Sigmoid colon (tissue), 6 donors: ENCODE measurements at regions not wholly inside any gene's neighbourhood (a gene's known extent, or its start where the extent isn't known, plus 50 kb on each side); places are given as distances from the start of the nearest gene placed in this dataset.

Experiments used
- DNase-seq: peaks from one replicate; pipeline ENCODE4 v3.0.0-alpha.2; 2019
- H3K27ac ChIP-seq, 4 donors: fragments of 200-600 bp; sonication (generic); one replicate each; pipeline ENCODE4 v1.5.1; 2016 to 2019; ENCODE audit warnings: mild to moderate bottlenecking in 1 of 4
- H3K27me3 ChIP-seq, 3 donors: fragments of 200-600 bp; sonication (generic); one replicate each; pipeline ENCODE4 v1.5.1; 2019; ENCODE audit warnings: mild to moderate bottlenecking in 1 of 3
- H3K36me3 ChIP-seq, 4 donors: fragments of 200-600 bp; sonication (generic); one replicate each; pipeline ENCODE4 v1.5.1; 2016 to 2019
- H3K4me1 ChIP-seq, 4 donors: fragments of 200-600 bp; sonication (generic); one replicate each; pipeline ENCODE4 v1.5.1; 2017 to 2019
- H3K4me3 ChIP-seq, 4 donors: fragments of 200-600 bp; sonication (generic); one replicate each; pipeline ENCODE4 v1.5.1; 2017 to 2019; ENCODE audit warnings: mild to moderate bottlenecking in 2 of 4, moderate library complexity in 1 of 4
- H3K9me3 ChIP-seq, 4 donors: fragments of 200-600 bp in 3 of 4; sonication (generic) in 3 of 4; one replicate each; pipeline versions ENCODE4 v1.5.1 to v1.6.1; 2013 to 2019
- EP300 ChIP-seq, 4 donors: sonication (generic); formaldehyde crosslinking; IDR thresholded peaks; one replicate each; pipeline ENCODE4 v1.6.1; 2017; ENCODE audit warnings: antibody characterized with exemption in 4 of 4
- POLR2A ChIP-seq, 2 donors: fragments of 450-650 bp; IDR thresholded peaks; one replicate each; pipeline ENCODE4 v1.6.1; 2016; ENCODE audit warnings: antibody characterized with exemption in 2 of 2, mild to moderate bottlenecking in 2 of 2, moderate library complexity in 2 of 2
- POLR2AphosphoS5 ChIP-seq, 4 donors: sonication (generic); formaldehyde crosslinking; IDR thresholded peaks; one replicate each; pipeline ENCODE4 v1.6.1; 2017; ENCODE audit warnings: antibody characterized with exemption in 4 of 4
- WGBS, 2 donors: extraction: QIAGEN DNeasy Blood & Tissue Kit; methylation state at CpG; one replicate each; pipeline ENCODE4 v1.1.7; 2013; 5-methylcytosine and 5-hydroxymethylcytosine counted together
- intact Hi-C: fragments of 100-400 bp; cut with DNase I; formaldehyde crosslinking; loops from one replicate; pipeline ENCODE4 v1.15.1; 2023
- TF ChIP-seq, protein P1 (sequence below), 4 experiments: fragments of 450-650 bp in 3 of 4; fragments of 200-600 bp in 1 of 4; IDR thresholded peaks; one replicate each; pipeline ENCODE4 v1.5.1; 2016 to 2019; ENCODE audit warnings: antibody characterized with exemption in 4 of 4, mild to moderate bottlenecking in 3 of 4, moderate library complexity in 2 of 4
- donor health status: healthy with polysubstance abuse.
- donor health status: healthy.

GRCh38 chr2:18208956-18209355 lies 330.5 kb downstream of the KCNS3 start:
- intact Hi-C loops: no loop called here
- Histone ChIP-seq H3K27me3 (no peaks in the 10 kb centered on the region), H3K4me1 (no peaks in the 10 kb centered on the region), H3K27ac (no peak overlapping the region), H3K36me3 (no peaks in the 10 kb centered on the region), H3K9me3 (no peaks in the 10 kb centered on the region), H3K4me3 (no peak overlapping the region)
- no peak for DNase-seq
- 43 to 70% methylated on average over 1 of the region's 1 CpG for WGBS, 2 donors
- TF ChIP-seq, protein P1, sequence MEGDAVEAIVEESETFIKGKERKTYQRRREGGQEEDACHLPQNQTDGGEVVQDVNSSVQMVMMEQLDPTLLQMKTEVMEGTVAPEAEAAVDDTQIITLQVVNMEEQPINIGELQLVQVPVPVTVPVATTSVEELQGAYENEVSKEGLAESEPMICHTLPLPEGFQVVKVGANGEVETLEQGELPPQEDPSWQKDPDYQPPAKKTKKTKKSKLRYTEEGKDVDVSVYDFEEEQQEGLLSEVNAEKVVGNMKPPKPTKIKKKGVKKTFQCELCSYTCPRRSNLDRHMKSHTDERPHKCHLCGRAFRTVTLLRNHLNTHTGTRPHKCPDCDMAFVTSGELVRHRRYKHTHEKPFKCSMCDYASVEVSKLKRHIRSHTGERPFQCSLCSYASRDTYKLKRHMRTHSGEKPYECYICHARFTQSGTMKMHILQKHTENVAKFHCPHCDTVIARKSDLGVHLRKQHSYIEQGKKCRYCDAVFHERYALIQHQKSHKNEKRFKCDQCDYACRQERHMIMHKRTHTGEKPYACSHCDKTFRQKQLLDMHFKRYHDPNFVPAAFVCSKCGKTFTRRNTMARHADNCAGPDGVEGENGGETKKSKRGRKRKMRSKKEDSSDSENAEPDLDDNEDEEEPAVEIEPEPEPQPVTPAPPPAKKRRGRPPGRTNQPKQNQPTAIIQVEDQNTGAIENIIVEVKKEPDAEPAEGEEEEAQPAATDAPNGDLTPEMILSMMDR (IDR thresholded peaks at IDR 0.05): no peak
- no peak for TF ChIP-seq POLR2AphosphoS5 (IDR thresholded peaks at IDR 0.05)
- TF ChIP-seq POLR2A (IDR thresholded peaks at IDR 0.05): no peak
- no peak for TF ChIP-seq EP300 (IDR thresholded peaks at IDR 0.05)

- Histone ChIP-seq H3K27me3 (no peaks in the 10 kb centered on the region), H3K9me3 (no peaks in the 10 kb centered on the region), H3K36me3 (no peaks in the 10 kb centered on the region), H3K4me3 (no peak overlapping the region), H3K27ac (no peak overlapping the region), H3K4me1 (no peaks in the 10 kb centered on the region)
- intact Hi-C loops: no loop called here
- TF ChIP-seq, protein P1 (IDR thresholded peaks at IDR 0.05): no peak
- no peak for TF ChIP-seq POLR2A (IDR thresholded peaks at IDR 0.05)
- no peak for TF ChIP-seq POLR2AphosphoS5 (IDR thresholded peaks at IDR 0.05)
- WGBS, 2 donors: 88 to 96% methylated on average over 1 of the region's 1 CpG
- no peak for DNase-seq
These were observed 322.3 kb downstream of the KCNS3 start for GRCh38 chr2:18200771-18201170.

DNA sequence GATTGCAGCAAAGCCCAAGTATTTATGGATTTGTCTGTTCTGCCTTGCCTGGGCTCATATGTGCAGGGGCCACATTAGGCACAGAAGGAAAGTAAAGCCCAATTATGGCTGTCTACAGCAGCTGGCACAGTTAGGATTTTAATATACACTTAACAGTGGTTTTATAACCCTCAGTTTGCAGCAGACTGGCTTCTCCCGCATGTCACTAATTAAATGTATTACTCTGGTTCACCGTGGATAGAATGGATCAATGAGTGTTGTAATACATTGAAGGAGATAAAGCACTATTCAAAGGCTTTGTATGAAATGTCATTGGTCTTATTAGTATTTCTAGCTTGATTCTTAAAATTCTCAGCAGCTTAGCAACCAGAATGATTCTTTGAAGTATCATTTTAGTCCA lies 320.2 kb downstream of the KCNS3 start:
- Histone ChIP-seq H3K4me3 (no peak overlapping the region), H3K36me3 (no peaks in the 10 kb centered on the region), H3K9me3 (no peaks in the 10 kb centered on the region), H3K27ac (no peak overlapping the region), H3K4me1 (no peaks in the 10 kb centered on the region), H3K27me3 (no peaks in the 10 kb centered on the region)
- intact Hi-C loops: no loop called here
- WGBS, 2 donors: 36 to 76% methylated on average over 2 of the region's 2 CpGs
- TF ChIP-seq EP300 (IDR thresholded peaks at IDR 0.05): no peak
- TF ChIP-seq POLR2AphosphoS5 (IDR thresholded peaks at IDR 0.05): no peak
- TF ChIP-seq, protein P1 (IDR thresholded peaks at IDR 0.05): no peak
- no peak for DNase-seq

DNA sequence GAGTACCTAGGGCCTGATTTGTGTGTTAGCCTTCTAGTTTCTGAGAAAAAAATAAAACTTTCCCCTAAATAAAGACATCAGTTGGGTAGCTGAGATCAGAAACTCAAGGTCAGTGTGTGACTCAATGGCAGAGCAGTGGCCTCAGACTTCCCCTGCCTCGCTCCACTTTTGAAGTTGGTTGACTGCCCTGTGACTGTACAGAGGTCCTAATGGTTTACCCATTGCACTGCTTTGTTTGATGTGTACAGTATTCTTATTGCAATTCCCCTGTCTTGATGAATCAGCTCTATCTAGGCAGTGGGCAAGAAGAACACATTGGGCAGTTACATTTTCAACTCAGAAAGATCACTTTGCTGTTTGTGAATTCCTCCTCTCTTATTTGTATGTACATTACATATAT lies 315.7 kb downstream of the KCNS3 start:
- intact Hi-C loops: no loop called here
- Histone ChIP-seq H3K4me1 (no peaks in the 10 kb centered on the region), H3K4me3 (no peak overlapping the region), H3K36me3 (no peaks in the 10 kb centered on the region), H3K27ac (no peak overlapping the region), H3K27me3 (no peaks in the 10 kb centered on the region), H3K9me3 (no peaks in the 10 kb centered on the region)
- TF ChIP-seq, protein P1 (IDR thresholded peaks at IDR 0.05): no peak
- no peak for TF ChIP-seq POLR2AphosphoS5 (IDR thresholded peaks at IDR 0.05)
- no peak for TF ChIP-seq EP300 (IDR thresholded peaks at IDR 0.05)
- TF ChIP-seq POLR2A (IDR thresholded peaks at IDR 0.05): no peak
- DNase-seq: no peak
- WGBS, 2 donors: 84 to 96% methylated on average over 1 of the region's 1 CpG

- intact Hi-C loops: no loop called here
- Histone ChIP-seq H3K36me3 (no peaks in the 10 kb centered on the region), H3K9me3 (no peaks in the 10 kb centered on the region), H3K4me3 (no peak overlapping the region), H3K27me3 (peaks cover 0 to 5% (median 0%) of the 10 kb centered on the region in 3 donors), H3K4me1 (peaks cover 0 to 5% (median 0%) of the 10 kb centered on the region in 4 donors), H3K27ac (no peak overlapping the region)
- TF ChIP-seq, protein P1 (IDR thresholded peaks at IDR 0.05): no peak
- TF ChIP-seq EP300 (IDR thresholded peaks at IDR 0.05) (no peak), POLR2AphosphoS5 (IDR thresholded peaks at IDR 0.05) (no peak), POLR2A (IDR thresholded peaks at IDR 0.05) (no peak)
- no peak for DNase-seq
- 37 to 45% methylated on average over 2 of the region's 2 CpGs for WGBS, 2 donors
These were observed 308.5 kb downstream of the KCNS3 start for GRCh38 chr2:18186816-18187613.
